ENCODE measurements at regions not wholly inside any gene's neighbourhood (a gene's known extent, or its start where the extent isn't known, plus 50 kb on each side); places are given as distances from the start of the nearest gene placed in this dataset.

- H3K9me3 ChIP-seq (ENCODE audit: control insufficient read depth, low read length), result peaks cover 8% of the 10 kb centered on the region
- H3K4me3 Mint-ChIP-seq, result no peak overlapping the region
- peaks cover 8% of the 10 kb centered on the region for H3K9me3 Mint-ChIP-seq
- H3K9ac ChIP-seq (ENCODE audit: extremely low read depth, low read length, poor library complexity, severe bottlenecking), result no peak overlapping the region
- peaks cover 11% of the 10 kb centered on the region for H3K4me1 Mint-ChIP-seq
- no peak overlapping the region for H3K27ac ChIP-seq (ENCODE audit: low read depth, low read length)
- no peak overlapping the region for H3K27ac Mint-ChIP-seq
- no peaks in the 10 kb centered on the region for H3K36me3 ChIP-seq (ENCODE audit: control insufficient read depth, insufficient read depth, low read length)
- H3K4me3 ChIP-seq (ENCODE audit: low read length), result no peak overlapping the region
- TF ChIP-seq CTCF (conservative IDR thresholded peaks at IDR 0.05), result no peak
- no peaks in the 10 kb centered on the region for H3K36me3 Mint-ChIP-seq (ENCODE audit: low read depth)
- H3K27me3 ChIP-seq (ENCODE audit: control insufficient read depth, insufficient read depth, low read length, poor library complexity, severe bottlenecking), result no peaks in the 10 kb centered on the region
- no peak for DNase-seq
- 94 to 97% methylated on average over 6 to 7 of the region's 7 CpGs for WGBS, 2 experiments (ENCODE audit: insufficient coverage in 1 of 2, insufficient read length in 1 of 2)
- no peaks in the 10 kb centered on the region for H3K4me1 ChIP-seq (ENCODE audit: control insufficient read depth, insufficient read depth, low read length)
- no peaks in the 10 kb centered on the region for H3K27me3 Mint-ChIP-seq (ENCODE audit: insufficient read depth)
These were observed 465.7 kb downstream of the HAPSTR1 start for GRCh38 chr16:9556949-9557665.

GRCh38 chr16:9557713-9558112, 466.3 kb downstream of the HAPSTR1 start:
- H3K27me3 Mint-ChIP-seq (ENCODE audit: insufficient read depth), result no peaks in the 10 kb centered on the region
- 95% methylated on average over 3 of the region's 3 CpGs; no CpG with 5 or more reads in 1 of the 2 experiments for WGBS, 2 experiments (ENCODE audit: insufficient coverage in 1 of 2, insufficient read length in 1 of 2)

GRCh38 chr16:9566099-9566498, 474.7 kb downstream of the HAPSTR1 start:
- Histone ChIP-seq H3K9ac (ENCODE audit: extremely low read depth, low read length, poor library complexity, severe bottlenecking) (no peak overlapping the region), H3K36me3 (ENCODE audit: control insufficient read depth, insufficient read depth, low read length) (no peaks in the 10 kb centered on the region), H3K27ac (ENCODE audit: low read depth, low read length) (no peak overlapping the region), H3K4me3 (ENCODE audit: low read length) (no peak overlapping the region), H3K4me1 (ENCODE audit: control insufficient read depth, insufficient read depth, low read length) (no peaks in the 10 kb centered on the region), H3K27me3 (ENCODE audit: control insufficient read depth, insufficient read depth, low read length, poor library complexity, severe bottlenecking) (no peaks in the 10 kb centered on the region), H3K9me3 (ENCODE audit: control insufficient read depth, low read length) (no peaks in the 10 kb centered on the region)
- H3K27ac Mint-ChIP-seq, result no peak overlapping the region
- H3K36me3 Mint-ChIP-seq (ENCODE audit: low read depth), result no peaks in the 10 kb centered on the region
- peaks cover 9% of the 10 kb centered on the region for H3K4me1 Mint-ChIP-seq
- TF ChIP-seq CTCF (conservative IDR thresholded peaks at IDR 0.05), result no peak
- no peaks in the 10 kb centered on the region for H3K9me3 Mint-ChIP-seq
- no peak overlapping the region for H3K4me3 Mint-ChIP-seq
- WGBS, 2 experiments (ENCODE audit: insufficient coverage in 1 of 2, insufficient read length in 1 of 2), result 90 to 93% methylated on average over 2 to 5 of the region's 6 CpGs
- no peaks in the 10 kb centered on the region for H3K27me3 Mint-ChIP-seq (ENCODE audit: insufficient read depth)
- no peak for DNase-seq

More at GRCh38 chr16:9557713-9558112, 466.3 kb downstream of the HAPSTR1 start:
- Histone ChIP-seq H3K36me3 (ENCODE audit: control insufficient read depth, insufficient read depth, low read length) (no peaks in the 10 kb centered on the region), H3K27ac (ENCODE audit: low read depth, low read length) (no peak overlapping the region), H3K9me3 (ENCODE audit: control insufficient read depth, low read length) (peaks cover 8% of the 10 kb centered on the region), H3K4me1 (ENCODE audit: control insufficient read depth, insufficient read depth, low read length) (no peaks in the 10 kb centered on the region), H3K27me3 (ENCODE audit: control insufficient read depth, insufficient read depth, low read length, poor library complexity, severe bottlenecking) (no peaks in the 10 kb centered on the region), H3K9ac (ENCODE audit: extremely low read depth, low read length, poor library complexity, severe bottlenecking) (no peak overlapping the region), H3K4me3 (ENCODE audit: low read length) (no peak overlapping the region)
- Mint-ChIP-seq H3K9me3 (peaks cover 8% of the 10 kb centered on the region), H3K4me1 (peaks cover 9% of the 10 kb centered on the region), H3K4me3 (no peak overlapping the region), H3K36me3 (ENCODE audit: low read depth) (no peaks in the 10 kb centered on the region), H3K27ac (no peak overlapping the region)
- no peak for DNase-seq
- TF ChIP-seq CTCF (conservative IDR thresholded peaks at IDR 0.05), result no peak
